Colonic mucosa (tissue), 4 donors: ENCODE measurements at regions not wholly inside any gene's neighbourhood (a gene's known extent, or its start where the extent isn't known, plus 50 kb on each side); places are given as distances from the start of the nearest gene placed in this dataset.

Experiments used
- DNase-seq: peaks from one replicate; pipeline ENCODE4 v3.0.0-alpha.2; 2020
- H3K27ac ChIP-seq: fragments of 200-600 bp; one replicate; pipeline ENCODE4 v1.8.0; 2021
- H3K27me3 ChIP-seq: fragments of 200-600 bp; one replicate; pipeline ENCODE4 v1.8.0; 2021
- H3K36me3 ChIP-seq: fragments of 200-600 bp; one replicate; pipeline ENCODE4 v1.8.0; 2021
- H3K4me1 ChIP-seq: fragments of 200-600 bp; one replicate; pipeline ENCODE4 v1.8.0; 2021; ENCODE audit warnings: mild to moderate bottlenecking
- H3K4me3 ChIP-seq: fragments of 200-600 bp; one replicate; pipeline ENCODE4 v1.8.0; 2021
- H3K9ac ChIP-seq, 2 donors: one replicate each; pipeline ENCODE4 v1.7.0; 2013; ENCODE audit warnings: control low read depth in 2 of 2, low read depth in 2 of 2, low read length in 2 of 2
- H3K9me3 ChIP-seq: fragments of 200-600 bp; one replicate; pipeline ENCODE4 v1.8.0; 2021
- CTCF ChIP-seq: fragments of 200-600 bp; IDR thresholded peaks from one replicate; pipeline ENCODE4 v1.8.0; 2022; ENCODE audit warnings: antibody characterized with exemption, mild to moderate bottlenecking
- intact Hi-C: fragments of 100-400 bp; cut with DNase I; formaldehyde crosslinking; loops from one replicate; pipeline ENCODE4 v1.14.1; 2022
- donor health status: healthy.
- donor health status: DM: no; HTN: no; CAD: no.
- donor health status: DM: no; HTN: no; CAD: no.

- intact Hi-C loops, result no loop called here
- Histone ChIP-seq H3K36me3 (no peaks in the 10 kb centered on the region), H3K27me3 (no peaks in the 10 kb centered on the region), H3K27ac (no peak overlapping the region), H3K9ac (no peak overlapping the region), H3K9me3 (no peaks in the 10 kb centered on the region), H3K4me3 (no peak overlapping the region), H3K4me1 (no peaks in the 10 kb centered on the region)
- no peak for DNase-seq
- TF ChIP-seq CTCF, result no peak
Observed at GRCh38 chr4:138401334-138401733, 159.2 kb upstream of the SLC7A11 start.

GRCh38 chr4:138400543-138400942 is 158.4 kb upstream of the SLC7A11 start:
- Histone ChIP-seq H3K27ac (no peak overlapping the region), H3K36me3 (no peaks in the 10 kb centered on the region), H3K4me3 (no peak overlapping the region), H3K4me1 (no peaks in the 10 kb centered on the region), H3K9me3 (no peaks in the 10 kb centered on the region), H3K9ac (no peak overlapping the region), H3K27me3 (no peaks in the 10 kb centered on the region)
- intact Hi-C loops, result no loop called here
- no peak for DNase-seq
- no peak for TF ChIP-seq CTCF

- Histone ChIP-seq H3K4me1 (no peaks in the 10 kb centered on the region), H3K27me3 (no peaks in the 10 kb centered on the region), H3K27ac (no peak overlapping the region), H3K9me3 (no peaks in the 10 kb centered on the region), H3K4me3 (no peak overlapping the region), H3K36me3 (no peaks in the 10 kb centered on the region), H3K9ac (no peak overlapping the region)
- intact Hi-C loops, result no loop called here
- no peak for TF ChIP-seq CTCF
- DNase-seq, result no peak
Observed at GRCh38 chr4:138400066-138400465, 157.9 kb upstream of the SLC7A11 start.

- intact Hi-C loops, result no loop called here
- Histone ChIP-seq H3K9me3 (no peaks in the 10 kb centered on the region), H3K27me3 (no peaks in the 10 kb centered on the region), H3K4me1 (no peaks in the 10 kb centered on the region), H3K4me3 (no peak overlapping the region), H3K9ac (no peak overlapping the region), H3K36me3 (no peaks in the 10 kb centered on the region), H3K27ac (no peak overlapping the region)
- no peak for DNase-seq
- TF ChIP-seq CTCF, result no peak
Observed at GRCh38 chr4:138399081-138399480, 156.9 kb upstream of the SLC7A11 start.

- intact Hi-C loops, result no loop called here
- H3K36me3 ChIP-seq, result no peaks in the 10 kb centered on the region
- no peak for TF ChIP-seq CTCF
- no peak for DNase-seq
- H3K9me3 ChIP-seq, result no peaks in the 10 kb centered on the region
- no peaks in the 10 kb centered on the region for H3K27me3 ChIP-seq
- H3K4me3 ChIP-seq, result no peak overlapping the region
- no peak overlapping the region for H3K27ac ChIP-seq
- H3K9ac ChIP-seq, result no peak overlapping the region
- no peaks in the 10 kb centered on the region for H3K4me1 ChIP-seq
Observed at GRCh38 chr4:138398322-138398721, 156.2 kb upstream of the SLC7A11 start.
